Left lung (tissue), 4 donors: ENCODE measurements at regions not wholly inside any gene's neighbourhood (a gene's known extent, or its start where the extent isn't known, plus 50 kb on each side); places are given as distances from the start of the nearest gene placed in this dataset.

ENCODE experiments used
- ATAC-seq: fragments of 200-7000 bp; cut with Tn5 transposase; one replicate; pipeline ENCODE4 v1.9.1; 2020; ENCODE audit warnings: moderate library complexity
- DNase-seq, 4 donors: peaks; one replicate each; pipeline ENCODE4 v3.0.0-alpha.2; 2013 to 2020
- H3K27ac ChIP-seq, 2 donors: fragments of 200-600 bp; sonication (generic) in 1 of 2; one replicate each; pipeline versions ENCODE4 v1.5.0 to v1.8.0; 2020 to 2021
- H3K27me3 ChIP-seq, 2 donors: fragments of 200-600 bp; sonication (generic) in 1 of 2; one replicate each; pipeline versions ENCODE4 v1.5.0 to v1.8.0; 2020 to 2021
- H3K36me3 ChIP-seq, 2 donors: fragments of 200-600 bp; sonication (generic) in 1 of 2; one replicate each; pipeline versions ENCODE4 v1.5.0 to v1.8.0; 2020 to 2021
- H3K4me1 ChIP-seq, 2 donors: fragments of 200-600 bp; one replicate each; pipeline ENCODE4 v1.8.0; 2021
- H3K4me3 ChIP-seq, 2 donors: fragments of 200-600 bp; sonication (generic) in 1 of 2; one replicate each; pipeline versions ENCODE4 v1.5.0 to v1.8.0; 2020 to 2021; ENCODE audit warnings: mild to moderate bottlenecking in 1 of 2
- H3K9me3 ChIP-seq, 2 donors: fragments of 200-600 bp; sonication (generic) in 1 of 2; one replicate each; pipeline versions ENCODE4 v1.5.0 to v1.8.0; 2020 to 2021
- CTCF ChIP-seq, 2 donors: fragments of 200-600 bp; sonication (generic) in 1 of 2; IDR thresholded peaks; one replicate each; pipeline versions ENCODE4 v1.5.0 to v1.8.0; 2021; ENCODE audit warnings: antibody characterized with exemption in 2 of 2
- intact Hi-C, 2 donors: fragments of 100-400 bp; cut with DNase I; formaldehyde crosslinking; loops; one replicate each; pipeline versions ENCODE4 v1.11.2 to v1.14.2; 2022
- donor health status: DM: no; HTN: yes; CAD: no.
- donor health status: DM: no; HTN: no; CAD: no.

- no peaks in the 10 kb centered on the region for H3K9me3 ChIP-seq
- H3K36me3 ChIP-seq: no peaks in the 10 kb centered on the region
- H3K27ac ChIP-seq: no peak overlapping the region
- H3K4me3 ChIP-seq: no peak overlapping the region
- H3K4me1 ChIP-seq: peaks cover 5 to 8% of the 10 kb centered on the region in 2 donors
- peaks cover 0 to 5% of the 10 kb centered on the region in 2 donors for H3K27me3 ChIP-seq
- no peak for ATAC-seq
- no peak for TF ChIP-seq CTCF (IDR thresholded peaks at IDR 0.05)
- intact Hi-C loops: no loop called here
- DNase-seq: no peak
These were observed 252.4 kb upstream of the RPS6KA3 start for GRCh38 chrX:20519146-20519545.

DNA sequence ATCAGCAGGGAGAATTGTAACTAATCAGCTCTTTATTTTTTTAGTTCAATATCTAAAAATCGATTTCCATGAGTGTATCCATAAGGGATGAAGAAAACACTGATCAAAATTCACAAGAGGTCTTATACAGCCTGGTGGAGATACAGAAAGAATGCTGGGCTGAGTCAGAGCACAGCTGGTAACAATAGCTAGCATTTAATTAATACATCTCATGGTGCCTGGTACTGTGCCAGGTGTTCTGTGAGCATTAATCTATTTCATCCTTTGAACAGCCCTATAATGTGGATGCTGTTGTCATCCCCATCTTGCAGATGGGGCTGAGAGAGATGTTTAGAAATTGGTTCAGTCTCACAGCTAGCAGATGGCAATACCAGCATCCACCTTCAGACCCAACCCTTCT, 250.9 kb upstream of the RPS6KA3 start:
- no peaks in the 10 kb centered on the region for H3K9me3 ChIP-seq
- ATAC-seq (no peak), DNase-seq (no peak)
- no peak overlapping the region for H3K27ac ChIP-seq
- intact Hi-C loops: no loop called here
- peaks cover 5 to 8% of the 10 kb centered on the region in 2 donors for H3K4me1 ChIP-seq
- H3K36me3 ChIP-seq: no peaks in the 10 kb centered on the region
- no peak overlapping the region for H3K4me3 ChIP-seq
- no peak for TF ChIP-seq CTCF (IDR thresholded peaks at IDR 0.05)
- no peaks in the 10 kb centered on the region for H3K27me3 ChIP-seq

- Histone ChIP-seq H3K27ac (peak overlapping the region in 1 of 2 donors; percentile 70), H3K36me3 (no peaks in the 10 kb centered on the region)
- DNase-seq: no peak
These were observed 249.2 kb upstream of the RPS6KA3 start for GRCh38 chrX:20515841-20516461.

DNA sequence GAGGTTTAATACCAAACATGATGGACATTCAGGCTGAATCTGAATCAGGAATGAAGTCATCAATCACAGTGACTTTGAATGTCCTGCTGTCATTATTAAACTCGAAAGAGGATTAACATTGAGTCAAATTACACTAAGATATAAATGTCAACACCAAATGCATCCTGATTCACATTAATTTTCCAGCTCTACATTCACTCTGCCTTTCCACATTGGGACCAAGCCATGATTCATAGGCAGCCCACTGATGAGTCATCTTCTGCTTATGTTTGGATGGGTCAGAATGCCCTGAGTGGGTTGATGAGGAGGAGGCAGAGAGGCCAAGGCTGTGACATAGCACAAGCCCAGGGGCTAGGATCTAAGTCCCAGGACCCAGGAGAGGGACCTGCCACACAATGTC, 247.6 kb upstream of the RPS6KA3 start:
- intact Hi-C loops: no loop called here
- no peak for DNase-seq
- H3K27me3 ChIP-seq: no peaks in the 10 kb centered on the region
- ATAC-seq: peak; percentile 29
- H3K36me3 ChIP-seq: no peaks in the 10 kb centered on the region
- H3K4me3 ChIP-seq: no peak overlapping the region
- H3K9me3 ChIP-seq: no peaks in the 10 kb centered on the region
- no peak for TF ChIP-seq CTCF (IDR thresholded peaks at IDR 0.05)
- peaks cover 5 to 8% of the 10 kb centered on the region in 2 donors for H3K4me1 ChIP-seq
- H3K27ac ChIP-seq: no peak overlapping the region

More at GRCh38 chrX:20515841-20516461, 249.2 kb upstream of the RPS6KA3 start:
- H3K27me3 ChIP-seq: no peaks in the 10 kb centered on the region
- no peaks in the 10 kb centered on the region for H3K9me3 ChIP-seq
- H3K4me3 ChIP-seq: no peak overlapping the region
- intact Hi-C loops: no loop called here
- peak; percentile 88 for ATAC-seq
- no peak for TF ChIP-seq CTCF (IDR thresholded peaks at IDR 0.05)
- H3K4me1 ChIP-seq: peaks cover 5 to 8% of the 10 kb centered on the region in 2 donors

DNA sequence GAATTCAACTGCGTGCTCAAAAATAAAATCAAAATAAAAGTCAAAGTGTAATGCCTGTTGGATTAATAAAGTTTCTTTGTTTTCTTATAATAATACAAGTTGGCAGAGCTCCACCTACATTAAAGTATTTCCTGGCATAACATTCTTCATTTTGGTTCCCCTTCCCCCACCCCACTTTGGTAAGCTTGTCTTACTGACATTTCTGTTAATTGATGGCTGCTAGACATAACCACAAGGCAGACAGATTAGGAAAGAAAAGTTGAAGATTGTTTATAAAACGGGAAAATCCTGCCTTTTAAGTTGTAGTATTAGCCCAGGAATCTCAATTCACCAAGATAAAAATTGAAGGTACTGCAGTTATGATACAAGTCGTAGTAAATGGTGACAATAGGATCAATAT, 246.5 kb upstream of the RPS6KA3 start:
- Histone ChIP-seq H3K36me3 (no peaks in the 10 kb centered on the region), H3K27ac (no peak overlapping the region), H3K4me1 (peaks cover 5 to 8% of the 10 kb centered on the region in 2 donors), H3K4me3 (no peak overlapping the region), H3K27me3 (no peaks in the 10 kb centered on the region), H3K9me3 (no peaks in the 10 kb centered on the region)
- DNase-seq (no peak), ATAC-seq (no peak)
- intact Hi-C loops: no loop called here
- no peak for TF ChIP-seq CTCF (IDR thresholded peaks at IDR 0.05)
